Fibroblast of skin of right quadriceps (primary cell): ENCODE measurements at regions not wholly inside any gene's neighbourhood (a gene's known extent, or its start where the extent isn't known, plus 50 kb on each side); places are given as distances from the start of the nearest gene placed in this dataset.
"Not testable (repeated sequence)": the region's sequence is repeated elsewhere in the genome, so short reads cannot be mapped to it uniquely, and the experiment has no call there.

Experiments used
- DNase-seq: peaks from one replicate; pipeline ENCODE4 v3.0.0-alpha.2; 2013

- DNase-seq: no peak
Measured at GRCh38 chrX:35406386-35406785, 391.8 kb upstream of the MAGEB16 start.

GRCh38 chrX:35416782-35417181 lies 381.4 kb upstream of the MAGEB16 start:
- DNase-seq: no peak

GRCh38 chrX:35432056-35432455 lies 366.1 kb upstream of the MAGEB16 start:
- DNase-seq: no peak

GRCh38 chrX:35439034-35439660 lies 359.0 kb upstream of the MAGEB16 start:
- no peak for DNase-seq

GRCh38 chrX:35439692-35440091 lies 358.4 kb upstream of the MAGEB16 start:
- DNase-seq: no peak

- no peak for DNase-seq
Measured at GRCh38 chrX:35442421-35442820, 355.7 kb upstream of the MAGEB16 start.

- not testable (repeated sequence) for DNase-seq
Measured at GRCh38 chrX:35443091-35443582, 355.0 kb upstream of the MAGEB16 start.

GRCh38 chrX:35444671-35445355 lies 353.3 kb upstream of the MAGEB16 start:
- no peak for DNase-seq

GRCh38 chrX:35445912-35446311 lies 352.2 kb upstream of the MAGEB16 start:
- no peak for DNase-seq

- no peak for DNase-seq
Measured at GRCh38 chrX:35456891-35457290, 341.3 kb upstream of the MAGEB16 start.

- no peak for DNase-seq
Measured at GRCh38 chrX:35458142-35458541, 340.0 kb upstream of the MAGEB16 start.

GRCh38 chrX:35461164-35461563 lies 337.0 kb upstream of the MAGEB16 start:
- DNase-seq: no peak

- not testable (repeated sequence) for DNase-seq
Measured at GRCh38 chrX:35496671-35497070, 301.5 kb upstream of the MAGEB16 start.

- not testable (repeated sequence) for DNase-seq
Measured at GRCh38 chrX:35497453-35497852, 300.7 kb upstream of the MAGEB16 start.

- no peak for DNase-seq
Measured at GRCh38 chrX:35499071-35499862, 298.9 kb upstream of the MAGEB16 start.

- no peak for DNase-seq
Measured at GRCh38 chrX:35507701-35508100, 290.4 kb upstream of the MAGEB16 start.

GRCh38 chrX:35548003-35548402 lies 250.1 kb upstream of the MAGEB16 start:
- not testable (repeated sequence) for DNase-seq

- no peak for DNase-seq
Measured at GRCh38 chrX:35557916-35558315, 240.2 kb upstream of the MAGEB16 start.

GRCh38 chrX:35561985-35562384 lies 236.2 kb upstream of the MAGEB16 start:
- DNase-seq: no peak

- DNase-seq: no peak
Measured at GRCh38 chrX:35562395-35562794, 235.7 kb upstream of the MAGEB16 start.

- DNase-seq: no peak
Measured at GRCh38 chrX:35590210-35590609, 207.9 kb upstream of the MAGEB16 start.

- DNase-seq: not testable (repeated sequence)
Measured at GRCh38 chrX:35611562-35611961, 186.6 kb upstream of the MAGEB16 start.

- DNase-seq: no peak
Measured at GRCh38 chrX:35617836-35618235, 180.3 kb upstream of the MAGEB16 start.

GRCh38 chrX:35622040-35622439 lies 176.1 kb upstream of the MAGEB16 start:
- DNase-seq: no peak
